ENCODE measurements at regions not wholly inside any gene's neighbourhood (a gene's known extent, or its start where the extent isn't known, plus 50 kb on each side); places are given as distances from the start of the nearest gene placed in this dataset.

- peak; percentile 1 for DNase-seq (ENCODE audit: low spot score)
Measured at GRCh38 chr4:120977435-120977997, 55.0 kb upstream of the PRDM5 start.

GRCh38 chr4:120973207-120973606, 50.7 kb upstream of the PRDM5 start:
- no peak for DNase-seq (ENCODE audit: low spot score)

All from globus pallidus (tissue), 1 donor.